ENCODE measurements at regions not wholly inside any gene's neighbourhood (a gene's known extent, or its start where the extent isn't known, plus 50 kb on each side); places are given as distances from the start of the nearest gene placed in this dataset.

DNA sequence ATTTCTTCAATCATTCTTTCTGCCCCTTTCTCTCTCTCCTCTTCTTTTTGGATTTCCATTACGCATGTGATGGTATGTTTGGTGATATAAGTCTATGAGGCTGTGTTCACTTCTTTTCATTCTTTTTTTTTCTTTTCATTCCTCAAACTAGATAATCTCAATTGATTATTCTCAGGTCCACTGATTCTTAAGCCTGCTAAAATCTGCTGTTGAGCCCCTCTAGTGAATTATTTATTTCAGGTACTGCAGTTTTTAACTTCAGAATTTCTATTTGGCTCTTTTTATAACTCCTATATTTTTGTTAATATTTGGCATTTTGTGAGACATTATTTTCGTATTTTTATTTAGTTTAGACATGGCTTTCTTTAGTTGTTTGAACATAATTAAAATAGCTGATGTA is 671.3 kb upstream of the NECTIN3 start:
- Histone ChIP-seq H4K8ac (replicated peaks; ENCODE audit: insufficient read length, low read depth, low read length) (no peak overlapping the region), H4K5ac (ENCODE audit: insufficient read length, low read depth, low read length) (no peak overlapping the region), H2BK5ac (ENCODE audit: insufficient read length, low read length) (no peak overlapping the region), H3K23ac (ENCODE audit: insufficient read length, low read depth, low read length) (no peak overlapping the region), H3K18ac (ENCODE audit: insufficient read length, low read depth, low read length) (no peak overlapping the region), H3K56ac (ENCODE audit: insufficient read length, low read depth, low read length) (no peak overlapping the region), H2AFZ (ENCODE audit: low read length) (no peak overlapping the region), H3K27ac (ENCODE audit: insufficient read length, low read depth, low read length) (no peak overlapping the region), H3K9me3 (ENCODE audit: control insufficient read depth, low read depth, low read length) (no peaks in the 10 kb centered on the region), H3K79me2 (ENCODE audit: insufficient read depth, low read length) (no peaks in the 10 kb centered on the region), H3K9ac (ENCODE audit: extremely low read depth, insufficient read length, low read length) (no peak overlapping the region), H3K27me3 (ENCODE audit: insufficient read depth, low read length) (no peaks in the 10 kb centered on the region), H3K4me2 (ENCODE audit: insufficient read depth, insufficient read length, low read length) (no peak overlapping the region), H3K14ac (ENCODE audit: insufficient read depth, low read length) (no peak overlapping the region), H2BK20ac (ENCODE audit: low read depth, low read length, poor library complexity, severe bottlenecking) (no peak overlapping the region), H2BK12ac (ENCODE audit: insufficient read length, low read depth, low read length) (no peak overlapping the region), H2AK5ac (ENCODE audit: insufficient read length, low read length) (no peak overlapping the region), H3K4me1 (ENCODE audit: insufficient read depth, low read length) (no peaks in the 10 kb centered on the region), H3K23me2 (ENCODE audit: insufficient read length, low read depth, low read length, poor library complexity, severe bottlenecking) (no peaks in the 10 kb centered on the region), H3T11ph (ENCODE audit: low read length) (no peak overlapping the region), H3K79me1 (ENCODE audit: insufficient read depth, low read depth, low read length, poor library complexity, severe bottlenecking) (no peaks in the 10 kb centered on the region), H2BK120ac (ENCODE audit: low read depth, low read length, poor library complexity, severe bottlenecking) (no peak overlapping the region), H3K4ac (ENCODE audit: low read depth, low read length) (no peak overlapping the region), H2BK15ac (ENCODE audit: low read depth, low read length) (no peak overlapping the region), H4K91ac (ENCODE audit: insufficient read length, low read depth, low read length) (no peak overlapping the region), H4K20me1 (ENCODE audit: control insufficient read depth, insufficient read depth, insufficient read length) (no peaks in the 10 kb centered on the region)
- TF ChIP-seq, protein P1, sequence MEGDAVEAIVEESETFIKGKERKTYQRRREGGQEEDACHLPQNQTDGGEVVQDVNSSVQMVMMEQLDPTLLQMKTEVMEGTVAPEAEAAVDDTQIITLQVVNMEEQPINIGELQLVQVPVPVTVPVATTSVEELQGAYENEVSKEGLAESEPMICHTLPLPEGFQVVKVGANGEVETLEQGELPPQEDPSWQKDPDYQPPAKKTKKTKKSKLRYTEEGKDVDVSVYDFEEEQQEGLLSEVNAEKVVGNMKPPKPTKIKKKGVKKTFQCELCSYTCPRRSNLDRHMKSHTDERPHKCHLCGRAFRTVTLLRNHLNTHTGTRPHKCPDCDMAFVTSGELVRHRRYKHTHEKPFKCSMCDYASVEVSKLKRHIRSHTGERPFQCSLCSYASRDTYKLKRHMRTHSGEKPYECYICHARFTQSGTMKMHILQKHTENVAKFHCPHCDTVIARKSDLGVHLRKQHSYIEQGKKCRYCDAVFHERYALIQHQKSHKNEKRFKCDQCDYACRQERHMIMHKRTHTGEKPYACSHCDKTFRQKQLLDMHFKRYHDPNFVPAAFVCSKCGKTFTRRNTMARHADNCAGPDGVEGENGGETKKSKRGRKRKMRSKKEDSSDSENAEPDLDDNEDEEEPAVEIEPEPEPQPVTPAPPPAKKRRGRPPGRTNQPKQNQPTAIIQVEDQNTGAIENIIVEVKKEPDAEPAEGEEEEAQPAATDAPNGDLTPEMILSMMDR (conservative IDR thresholded peaks at IDR 0.05): no peak
- Mint-ChIP-seq H3K4me1 (no peaks in the 10 kb centered on the region), H3K4me3 (no peak overlapping the region), H3K9me3 (peaks cover 0 to 2% of the 10 kb centered on the region in 2 experiments; a peak in 2 of 5 replicates), H3K27me3 (ENCODE audit: low read depth) (no peaks in the 10 kb centered on the region), H3K27ac (no peak overlapping the region), H3K36me3 (ENCODE audit: insufficient read depth in 1 of 3, low read depth in 3 of 3) (peaks cover 0 to 9% (median 7%) of the 10 kb centered on the region in 3 experiments; a peak in 4 of 7 replicates)
- no peak for DNase-seq
- WGBS (ENCODE audit: extremely low coverage, insufficient read length, low lambda C conversion rate): no CpG with 5 or more reads among the region's 2 CpGs

Data from H9 (cell line).